GM11168 (cell line): ENCODE measurements at regions not wholly inside any gene's neighbourhood (a gene's known extent, or its start where the extent isn't known, plus 50 kb on each side); places are given as distances from the start of the nearest gene placed in this dataset.

Experiments used
- in situ Hi-C: fragments of 300-500 bp; cut with MboI; formaldehyde crosslinking; loops from one replicate; pipeline ENCODE4 v1.12.0; 2022; ENCODE audit warnings: low sequenced_read_pairs; ENCODE audit not compliant: unreplicated experiment

DNA sequence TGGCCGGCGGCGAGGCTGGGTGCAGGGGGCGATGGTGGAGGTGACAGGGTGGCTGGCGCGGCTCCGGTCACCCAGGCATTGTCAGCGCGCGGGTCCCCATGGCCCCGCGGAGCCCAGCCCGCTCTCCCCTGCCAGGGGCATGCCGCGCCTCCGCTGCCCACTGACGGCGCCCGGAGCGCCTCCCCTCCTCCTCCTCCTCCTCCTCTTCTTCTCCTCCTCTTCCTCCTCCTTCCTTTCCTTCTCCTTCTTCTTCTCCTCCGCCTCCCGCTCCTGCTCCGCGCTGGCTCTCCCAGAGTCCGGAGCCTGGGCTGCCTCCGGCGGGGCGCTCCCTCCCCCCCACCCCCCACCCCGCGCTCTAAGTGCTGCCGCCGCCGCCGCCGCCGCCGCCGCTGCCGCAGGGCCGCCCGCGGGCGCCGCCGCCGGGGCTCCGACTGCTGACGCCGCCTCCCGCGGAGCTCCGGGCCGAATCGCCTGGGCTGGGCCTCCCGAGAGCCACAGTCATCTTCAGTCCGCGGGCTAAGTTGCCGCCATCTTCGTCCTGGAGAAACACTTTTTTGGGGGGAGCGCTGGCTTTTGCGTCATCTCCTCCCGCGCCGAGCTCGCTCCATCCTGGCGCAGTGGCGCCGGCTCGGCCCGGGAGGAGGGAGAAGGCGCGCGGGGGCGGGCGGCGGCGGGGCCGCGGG, 348.3 kb downstream of the LIG4 start:
- in situ Hi-C loops, result no loop called here

DNA sequence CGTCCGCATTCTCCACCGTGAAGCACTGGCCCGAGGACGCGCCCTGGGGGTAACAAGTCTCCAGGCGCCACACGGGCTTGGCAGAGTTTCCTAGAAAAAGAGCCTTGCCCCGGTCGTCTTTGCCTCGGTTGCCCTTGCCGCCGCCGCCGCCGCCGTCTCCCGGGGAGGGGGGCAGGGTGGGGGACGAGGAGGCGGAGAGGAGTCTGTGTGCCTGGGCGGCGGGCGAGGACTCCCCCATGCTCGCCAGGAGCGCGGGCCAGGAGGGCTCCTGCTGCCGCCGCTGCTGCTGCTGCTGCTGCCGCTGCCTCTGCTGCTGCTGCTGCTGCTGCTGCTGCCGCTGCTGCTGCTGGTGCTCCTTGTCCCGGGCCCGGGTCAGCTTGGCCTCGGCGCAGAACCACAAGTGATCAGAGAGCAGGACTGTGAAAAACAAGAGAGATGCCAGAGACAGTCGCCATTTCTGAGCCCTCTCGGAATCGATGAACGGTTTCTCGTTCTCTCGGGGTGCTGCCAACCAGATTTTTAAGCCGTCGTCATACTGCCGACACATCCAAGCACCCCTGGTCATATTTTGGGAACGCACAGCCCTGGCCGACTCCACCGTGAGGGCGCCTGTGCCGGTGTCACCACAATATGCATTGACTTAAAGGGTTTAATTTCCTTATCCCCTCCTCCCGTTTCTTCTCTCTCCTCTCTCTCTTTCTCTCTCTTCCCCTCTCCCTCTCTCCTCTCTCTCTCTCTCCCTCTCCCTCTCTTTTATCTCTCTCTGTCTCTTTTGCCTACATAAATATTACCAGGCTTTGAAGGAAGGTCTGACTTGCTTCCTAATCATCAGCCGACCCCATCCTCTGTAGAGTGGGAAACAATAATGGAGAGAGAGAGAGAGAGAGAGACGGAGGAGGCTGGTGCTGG, 349.1 kb downstream of the LIG4 start:
- in situ Hi-C loops, result no loop called here

DNA sequence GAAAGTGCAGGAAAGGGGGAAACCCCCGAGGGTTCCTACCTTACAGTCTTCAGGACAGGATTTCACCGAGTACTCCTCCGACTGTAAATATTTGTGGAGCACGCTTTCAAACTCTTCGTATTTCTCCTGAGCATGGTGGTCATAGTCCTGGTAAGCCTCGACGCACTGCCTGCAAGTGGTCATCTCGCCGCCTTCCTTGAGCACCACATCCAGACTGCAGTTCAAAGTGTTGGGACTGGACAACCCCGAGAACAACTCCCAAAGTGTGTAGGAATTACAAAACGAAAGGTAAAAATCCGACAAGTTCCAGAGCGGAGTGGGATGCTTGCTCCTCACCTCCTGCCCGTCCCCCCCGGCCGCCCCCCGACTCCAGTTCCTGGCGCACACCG, 349.7 kb downstream of the LIG4 start:
- in situ Hi-C loops, result no loop called here

DNA sequence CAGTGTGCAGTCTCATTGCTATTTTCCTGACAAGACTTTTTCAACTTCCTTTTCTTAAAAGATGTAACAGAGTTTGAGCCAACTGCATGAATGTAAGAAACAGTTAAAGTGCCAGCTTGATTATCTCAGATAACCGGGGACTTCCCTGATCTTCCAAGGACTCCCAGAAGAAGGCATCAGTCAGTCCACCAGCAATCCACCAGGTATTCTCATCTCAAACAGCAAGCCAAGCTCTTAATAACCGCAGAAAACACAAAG, 350.1 kb downstream of the LIG4 start:
- in situ Hi-C loops, result no loop called here

DNA sequence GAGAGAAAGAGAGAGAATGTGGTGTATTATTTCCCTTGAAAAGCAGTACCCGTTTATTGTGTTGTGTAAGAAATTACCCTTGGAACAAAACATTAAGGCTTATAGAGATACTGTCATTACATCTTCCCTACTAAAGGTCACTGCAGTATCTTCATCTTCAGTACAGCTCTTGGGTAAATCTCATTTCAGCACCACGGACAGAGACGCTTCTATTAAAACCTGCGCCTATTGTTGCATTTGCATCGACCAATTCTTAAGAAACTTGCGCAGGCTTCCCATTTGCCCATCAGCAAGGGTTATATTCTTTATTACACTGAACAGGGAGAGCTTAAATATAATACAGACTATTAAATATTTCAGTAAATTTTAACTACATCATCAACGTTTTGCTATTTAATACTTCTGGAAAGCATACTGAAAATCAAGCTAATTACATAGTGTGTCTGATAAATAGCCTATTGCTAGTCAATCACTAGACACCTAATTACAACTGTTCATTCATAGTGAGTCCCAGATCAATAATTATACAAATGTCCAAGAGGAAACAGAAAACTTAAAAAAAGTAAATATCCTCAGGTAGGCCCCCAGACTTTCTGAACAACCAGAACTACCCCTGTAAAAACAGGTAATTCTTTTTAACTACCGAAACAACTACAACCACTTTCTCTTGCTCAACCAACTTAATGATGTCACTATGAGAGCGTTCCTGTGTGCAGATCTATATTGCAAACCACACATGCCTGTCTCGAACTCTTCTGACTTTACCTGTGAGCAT, 350.6 kb downstream of the LIG4 start:
- in situ Hi-C loops, result no loop called here

DNA sequence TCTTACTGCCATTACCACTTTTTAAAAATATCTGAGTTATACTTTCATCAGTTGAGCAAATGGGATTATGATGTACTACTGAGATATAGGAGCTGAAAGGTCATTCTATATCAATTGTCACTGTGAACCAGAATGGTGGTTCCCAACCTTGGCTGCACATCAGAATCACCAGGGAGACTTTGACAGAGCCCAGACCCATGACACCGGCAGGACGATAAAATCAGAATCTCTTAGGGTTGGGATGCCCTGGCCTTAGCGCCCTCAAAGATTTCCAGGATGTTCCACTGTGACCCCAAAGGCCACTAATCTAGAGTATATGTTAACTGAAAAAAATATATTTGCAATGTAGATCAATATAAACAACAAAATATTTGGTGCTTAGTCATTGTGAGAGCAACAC, 355.1 kb downstream of the LIG4 start:
- in situ Hi-C loops, result no loop called here

DNA sequence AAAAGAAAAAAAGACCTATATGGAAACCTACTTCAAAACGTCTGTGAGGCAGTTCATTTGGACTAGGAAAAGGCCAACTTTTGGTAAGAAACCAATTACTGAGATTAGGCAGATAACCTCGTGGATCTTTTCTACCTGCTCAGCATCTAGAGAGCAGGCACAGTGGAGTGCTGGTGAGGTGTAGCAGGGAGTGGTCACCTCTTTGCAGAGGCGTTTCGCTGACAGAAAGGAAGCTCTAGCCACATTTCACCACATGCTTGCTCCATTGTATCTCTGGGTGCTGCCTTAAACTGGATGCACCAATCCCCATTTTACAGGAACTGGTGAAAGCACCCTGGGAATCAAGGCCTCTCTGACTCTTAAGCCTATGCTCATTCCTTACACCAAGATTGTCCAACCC, 360.5 kb downstream of the LIG4 start:
- in situ Hi-C loops, result no loop called here

DNA sequence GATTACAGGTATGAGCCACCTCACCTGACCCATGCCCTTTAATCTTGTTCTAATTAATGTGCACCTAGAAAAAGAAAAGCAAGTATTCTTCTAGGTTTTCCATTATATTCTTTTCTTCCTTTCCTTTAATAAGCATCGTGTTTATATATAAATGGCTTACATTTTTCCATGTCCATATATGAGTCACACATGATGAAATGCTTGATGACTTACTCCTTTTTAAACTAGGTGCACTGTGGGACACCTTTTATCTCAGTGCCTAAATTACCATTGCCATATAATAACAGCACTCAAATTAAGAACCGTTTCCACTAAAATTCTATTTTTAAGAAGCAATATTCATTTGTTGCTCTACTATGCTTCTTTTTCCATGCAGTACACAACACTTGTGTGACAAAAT, 363.3 kb downstream of the LIG4 start:
- in situ Hi-C loops, result no loop called here

DNA sequence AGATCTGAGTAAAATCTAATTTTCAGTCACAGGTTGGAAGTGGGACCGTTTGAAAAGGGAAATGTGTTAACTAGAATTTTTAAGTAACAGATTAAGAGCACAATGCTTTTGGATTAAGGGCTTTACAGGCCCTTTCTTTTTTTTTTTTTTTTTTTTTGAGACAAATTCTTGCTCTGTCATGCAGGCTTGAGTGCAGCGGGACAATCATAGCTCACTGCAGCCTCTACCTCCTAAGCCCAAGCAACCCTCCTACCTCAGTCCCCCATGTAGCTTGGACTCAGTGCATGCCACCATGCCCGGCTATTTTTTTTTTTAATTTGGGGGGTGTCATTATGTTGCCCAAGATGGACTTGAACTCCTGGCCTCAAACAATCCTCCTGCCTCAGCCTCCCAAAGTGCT, 363.7 kb downstream of the LIG4 start:
- in situ Hi-C loops, result no loop called here

DNA sequence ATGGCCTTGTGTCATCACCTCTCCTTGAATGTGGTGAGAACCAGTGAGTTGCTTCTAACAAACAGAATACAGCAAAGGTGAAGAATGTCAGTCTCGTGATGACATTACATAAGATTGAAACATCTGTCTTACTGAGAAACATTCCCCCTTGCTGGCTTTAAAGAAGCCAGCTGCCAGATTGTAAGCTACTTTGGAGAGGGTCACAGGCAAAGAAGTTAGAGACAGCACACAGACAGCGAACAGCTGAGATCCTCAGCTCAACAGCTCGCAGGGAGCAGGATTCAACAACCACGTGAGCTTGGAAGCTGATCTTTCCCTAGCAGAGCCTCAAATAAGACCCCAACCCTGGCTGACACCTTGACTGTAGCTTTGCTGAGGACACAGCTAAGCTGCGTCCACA, 367.9 kb downstream of the LIG4 start:
- in situ Hi-C loops, result no loop called here

DNA sequence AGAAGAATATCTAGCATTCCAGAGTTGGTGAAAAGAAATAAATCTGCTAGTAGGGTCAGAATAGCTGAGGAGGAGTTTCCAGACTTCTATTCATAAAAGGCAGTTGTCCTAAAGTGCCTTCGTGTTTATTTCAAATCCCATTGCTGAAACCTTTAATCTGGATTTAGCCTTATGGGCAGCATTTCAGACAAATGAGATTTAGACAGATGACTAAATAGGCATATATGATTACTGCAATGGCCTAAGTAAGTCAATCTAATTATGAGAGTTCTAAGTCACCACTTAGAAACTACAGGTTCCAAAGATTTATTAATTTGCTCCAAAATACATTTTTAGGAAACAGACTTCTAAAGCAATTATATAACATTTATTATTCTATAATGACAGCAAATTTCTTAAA, 368.7 kb downstream of the LIG4 start:
- in situ Hi-C loops, result no loop called here

DNA sequence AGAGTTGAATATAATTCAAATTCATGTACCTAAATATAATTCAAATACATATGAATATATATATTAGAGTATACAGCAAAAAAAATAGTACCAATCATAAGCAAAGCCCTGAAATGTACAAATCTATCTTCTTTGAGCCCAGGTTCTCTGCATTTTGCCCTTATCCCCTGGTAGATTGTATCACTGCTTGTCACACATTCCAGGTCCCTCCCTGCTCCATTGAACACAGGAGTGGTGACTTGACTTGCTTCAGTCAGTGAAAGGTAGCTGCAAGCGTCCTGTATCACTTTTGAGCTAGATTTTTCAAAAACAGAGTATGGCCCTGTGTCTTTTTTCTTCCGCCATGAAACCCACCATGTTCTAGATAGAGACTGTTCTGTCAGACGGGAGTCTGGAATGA, 369.4 kb downstream of the LIG4 start:
- in situ Hi-C loops, result no loop called here

DNA sequence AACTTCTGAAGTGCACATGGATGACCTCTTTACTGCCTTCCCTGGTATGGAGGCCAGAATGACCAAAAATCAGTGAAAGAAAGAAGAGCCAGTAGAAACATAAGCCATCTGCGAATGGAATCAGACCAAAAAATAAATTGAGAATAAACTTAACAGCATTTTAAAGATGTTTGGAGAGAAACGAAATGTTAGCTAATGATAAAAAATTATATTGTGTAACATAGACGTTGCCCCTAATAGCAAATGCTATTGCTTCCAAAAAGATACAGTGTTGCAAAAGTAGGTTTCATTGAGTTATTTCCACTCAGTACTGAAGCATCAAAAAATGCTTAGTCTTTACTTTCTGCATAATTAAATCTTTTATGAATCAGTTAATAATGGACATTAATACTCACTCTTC, 371.7 kb downstream of the LIG4 start:
- in situ Hi-C loops, result no loop called here

DNA sequence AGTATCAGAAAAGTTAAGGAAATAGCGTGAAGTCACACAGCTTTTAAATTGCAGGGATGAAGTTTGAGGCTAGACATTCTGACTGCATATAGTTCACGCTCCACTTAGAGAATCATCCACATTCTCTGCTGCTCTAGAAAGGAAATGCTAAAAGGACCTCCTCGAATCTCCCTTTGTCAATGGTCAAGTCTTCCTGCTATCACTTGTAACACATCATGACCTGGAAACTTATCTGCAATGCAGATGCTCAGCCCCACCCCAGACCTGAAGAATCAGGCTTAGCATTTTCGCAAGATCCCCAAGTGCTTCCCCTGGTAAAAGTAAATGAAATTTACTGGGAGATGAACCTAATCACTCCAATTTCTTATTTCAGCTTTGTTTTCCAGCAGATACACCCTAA, 372.1 kb downstream of the LIG4 start:
- in situ Hi-C loops, result no loop called here

DNA sequence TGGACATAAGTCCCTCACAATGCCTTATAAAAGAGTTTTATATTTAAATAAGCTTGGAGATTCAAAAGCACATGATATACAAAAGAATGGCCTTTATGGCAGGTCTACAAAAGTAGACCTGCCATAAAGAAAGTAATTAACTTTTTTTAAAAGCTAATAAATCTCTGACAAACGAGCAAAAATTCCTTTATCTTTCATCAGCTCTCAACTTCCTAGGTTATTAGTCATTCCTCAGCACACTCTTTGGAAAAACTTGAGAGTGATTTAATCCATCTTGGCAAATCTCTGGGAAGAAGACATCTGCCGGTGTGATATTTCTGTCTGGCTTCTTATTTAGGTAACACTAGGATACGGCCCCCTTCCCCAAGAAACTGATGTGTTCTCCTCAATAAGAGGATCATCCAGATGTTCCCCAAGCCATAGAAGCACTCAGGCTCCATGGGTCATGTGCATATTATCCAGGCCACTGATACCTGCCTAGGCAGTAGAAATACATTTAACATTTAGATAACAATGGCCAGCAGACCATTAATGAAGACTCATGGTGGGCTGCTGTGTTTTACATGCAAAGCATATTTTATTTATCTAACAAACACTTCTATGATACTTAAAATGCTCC, 372.7 kb downstream of the LIG4 start:
- in situ Hi-C loops, result no loop called here

DNA sequence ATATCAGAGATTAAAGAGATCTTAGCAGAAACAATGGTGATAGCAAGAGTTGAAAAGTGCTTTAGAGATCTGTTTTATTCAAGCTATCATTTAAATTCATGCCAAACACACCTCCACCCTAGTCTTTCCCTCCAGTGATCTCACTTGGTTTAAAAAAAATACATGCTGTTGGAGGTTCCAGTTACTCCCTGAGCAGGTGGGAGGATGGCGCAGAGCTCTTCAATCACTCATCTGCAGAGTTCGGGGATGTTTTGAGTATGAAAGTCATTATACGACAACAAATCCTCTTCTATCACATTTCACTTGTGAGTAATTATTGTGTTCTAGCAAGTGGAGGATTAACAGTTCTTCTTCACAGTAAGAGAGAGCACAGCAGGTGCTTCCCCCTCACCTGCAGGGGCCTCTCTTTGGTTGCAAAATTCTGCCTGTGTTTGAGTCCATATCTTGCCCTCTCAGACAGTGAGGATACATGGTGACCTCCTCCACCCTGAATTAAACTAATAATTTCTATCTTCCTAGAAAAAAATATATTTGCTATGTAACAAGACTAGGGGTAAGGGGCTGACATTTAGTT, 376.7 kb downstream of the LIG4 start:
- in situ Hi-C loops, result no loop called here

DNA sequence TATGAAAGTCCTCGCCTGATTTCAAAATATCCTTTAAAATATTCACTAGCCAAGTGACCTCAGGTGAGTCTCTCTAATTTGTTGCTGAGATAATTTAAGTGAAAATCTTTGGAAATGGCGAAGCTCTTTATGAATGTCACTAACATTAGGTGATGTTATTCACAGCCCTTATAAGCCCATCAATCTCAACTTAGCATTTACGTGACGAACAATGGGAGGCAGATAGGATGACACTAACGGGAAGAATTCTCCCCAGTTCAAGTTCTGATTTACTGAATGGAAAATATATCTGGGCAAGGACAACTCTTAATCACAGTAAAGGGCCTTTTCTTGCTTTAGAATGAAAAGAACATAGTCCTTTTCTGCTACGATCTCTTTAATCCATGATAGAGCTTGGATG, 378.7 kb downstream of the LIG4 start:
- in situ Hi-C loops, result no loop called here

DNA sequence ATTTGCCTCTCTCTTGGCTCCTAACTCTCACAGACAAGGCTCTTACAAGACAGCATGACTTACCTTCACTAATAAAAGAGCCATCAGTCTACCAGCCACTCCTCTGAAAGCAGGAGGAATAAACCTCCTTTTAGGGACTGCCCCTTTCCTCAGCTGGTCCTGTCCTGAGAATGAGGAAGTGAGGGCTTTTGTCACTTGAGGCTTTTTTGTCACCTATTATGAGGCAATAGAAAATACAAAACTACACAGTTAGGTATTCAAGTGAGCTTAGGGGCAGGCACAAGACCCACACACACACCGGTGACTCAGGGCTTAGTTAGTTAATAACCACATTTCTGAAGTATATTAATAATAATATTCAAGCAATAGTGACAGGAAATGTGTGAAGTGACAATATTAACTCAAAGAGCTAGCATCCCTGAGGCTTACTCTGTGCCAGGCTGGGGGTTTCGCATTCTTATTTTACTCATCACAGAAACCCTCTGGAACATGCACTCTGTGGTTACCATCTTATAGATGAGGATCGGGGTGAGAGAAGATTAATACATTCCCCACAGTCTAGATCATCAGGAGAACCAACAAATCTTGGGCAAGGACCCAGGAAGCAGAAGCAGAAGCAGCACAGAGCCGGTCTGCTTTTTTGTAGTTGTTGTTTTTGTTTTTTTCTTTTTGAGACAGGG, 379.9 kb downstream of the LIG4 start:
- in situ Hi-C loops, result no loop called here

DNA sequence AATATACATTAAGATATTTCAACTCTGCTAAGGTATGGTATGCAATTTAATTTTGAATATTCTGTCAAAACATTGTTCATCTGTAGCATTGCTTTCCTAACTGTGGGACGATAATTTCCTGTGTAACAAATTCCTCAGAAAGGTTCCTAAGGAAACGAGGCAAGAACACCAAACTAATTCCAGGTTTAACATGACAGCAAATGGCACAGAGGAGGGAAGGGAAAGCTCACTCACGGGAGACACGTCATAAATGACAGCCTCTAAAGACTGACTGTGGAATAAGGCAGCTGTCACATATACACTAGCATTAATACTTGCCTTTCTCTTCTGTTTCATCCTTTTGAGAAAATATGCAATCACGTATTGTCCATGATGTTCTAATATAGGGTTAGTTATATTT, 380.6 kb downstream of the LIG4 start:
- in situ Hi-C loops, result no loop called here

DNA sequence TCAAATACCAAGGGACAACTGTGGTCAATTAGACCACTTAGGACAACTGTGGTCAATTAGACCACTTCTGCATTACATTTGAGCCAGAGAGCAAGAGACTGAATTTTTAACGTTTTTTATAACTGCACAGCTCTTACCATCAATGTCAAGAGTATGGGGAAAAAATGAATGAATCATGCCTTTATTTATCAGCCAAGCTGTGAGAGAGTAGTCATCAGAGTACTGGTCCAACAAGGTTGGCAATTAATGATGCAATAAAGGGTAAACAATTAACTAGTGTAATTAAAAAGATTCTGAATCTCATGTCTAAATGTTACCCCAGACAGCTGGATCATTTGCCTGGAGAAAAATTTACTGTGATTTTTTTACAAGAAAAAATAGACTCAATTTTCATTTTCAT, 381.1 kb downstream of the LIG4 start:
- in situ Hi-C loops, result no loop called here
